NCI-H460 (cell line): ENCODE measurements at regions not wholly inside any gene's neighbourhood (a gene's known extent, or its start where the extent isn't known, plus 50 kb on each side); places are given as distances from the start of the nearest gene placed in this dataset.

ENCODE experiments used
- small RNA-seq, 2 experiments: library from RNA; depleted of rRNA; stranded (forward); fragments of <200 nt; gene quantifications; one replicate each; pipeline ENCODE3, GENCODE V24; 2014

Small RNA genes in the stretch of these regions (small RNA-seq; reads per million reads assigned to genes)
- 0 reads per million in 2 experiments for gene MIR4527
